Right lobe of liver (tissue), 4 donors: ENCODE measurements at regions not wholly inside any gene's neighbourhood (a gene's known extent, or its start where the extent isn't known, plus 50 kb on each side); places are given as distances from the start of the nearest gene placed in this dataset.

ENCODE experiments used
- CTCF ChIP-seq, 4 donors: fragments of 200-600 bp in 3 of 4; fragments of 450-650 bp in 1 of 4; IDR thresholded peaks; one replicate each; pipeline versions ENCODE4 v1.5.1 to v1.8.0; 2016 to 2022; ENCODE audit warnings: antibody characterized with exemption in 4 of 4, mild to moderate bottlenecking in 2 of 4
- POLR2A ChIP-seq: fragments of 450-650 bp; IDR thresholded peaks from one replicate; pipeline ENCODE4 v1.6.1; 2017; ENCODE audit warnings: antibody characterized with exemption, mild to moderate bottlenecking
- donor health status: DM: no; HTN: no; CAD: no.
- donor health status: DM: no; HTN: no; CAD: no.
- donor health status: DM: no; HTN: yes; CAD: no.

GRCh38 chr5:96533371-96533770, 100.3 kb upstream of the PCSK1 start:
- TF ChIP-seq CTCF (IDR thresholded peaks at IDR 0.05): no peak
- no peak for TF ChIP-seq POLR2A
